Stimulated activated CD8-positive, alpha-beta memory T cell treated with anti-CD3 and anti-CD28 coated beads, Interleukin-7, amount 100 ng/mL, for 48 hours (primary cell): ENCODE measurements at regions not wholly inside any gene's neighbourhood (a gene's known extent, or its start where the extent isn't known, plus 50 kb on each side); places are given as distances from the start of the nearest gene placed in this dataset.

Experiments used
- DNase-seq, 2 donors: peaks; one replicate each; pipeline ENCODE4 v3.0.0-alpha.2; 2020; ENCODE audit warnings: low read depth in 1 of 2; ENCODE audit errors: extremely low read depth in 1 of 2

DNA sequence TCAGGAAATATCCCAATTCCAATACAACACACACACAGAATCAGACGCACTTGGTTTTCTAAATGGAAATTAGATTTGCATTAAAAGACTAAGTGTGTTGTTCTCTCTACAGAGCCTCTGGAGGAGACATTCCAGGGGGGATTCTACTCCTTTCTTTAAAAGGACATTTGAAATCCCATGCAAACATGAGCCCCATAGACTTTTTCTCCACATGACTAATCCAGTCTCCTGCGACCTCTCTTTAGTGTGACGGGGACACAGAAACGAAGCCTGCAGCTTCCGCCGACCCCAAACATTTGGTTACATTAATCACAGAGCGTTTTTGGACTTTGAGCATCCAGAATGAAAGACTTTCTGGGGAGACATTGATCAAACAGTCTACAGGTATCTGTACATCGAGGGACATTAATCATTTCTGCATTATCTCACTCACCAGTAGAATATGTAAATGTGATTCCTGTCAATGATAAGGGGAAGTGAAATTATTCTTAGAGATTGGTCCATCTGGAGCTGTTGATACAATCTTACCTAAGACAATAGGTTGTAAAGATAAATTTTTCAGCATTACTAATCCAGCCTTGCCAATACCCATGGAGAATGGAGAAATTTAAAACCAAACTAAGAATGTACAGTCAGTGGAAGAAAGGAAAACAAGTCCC lies 103.4 kb upstream of the IRX3 start:
- DNase-seq, result no peak

- no peak for DNase-seq
These were observed 98.6 kb upstream of the IRX3 start for GRCh38 chr16:54385141-54385540.

DNA sequence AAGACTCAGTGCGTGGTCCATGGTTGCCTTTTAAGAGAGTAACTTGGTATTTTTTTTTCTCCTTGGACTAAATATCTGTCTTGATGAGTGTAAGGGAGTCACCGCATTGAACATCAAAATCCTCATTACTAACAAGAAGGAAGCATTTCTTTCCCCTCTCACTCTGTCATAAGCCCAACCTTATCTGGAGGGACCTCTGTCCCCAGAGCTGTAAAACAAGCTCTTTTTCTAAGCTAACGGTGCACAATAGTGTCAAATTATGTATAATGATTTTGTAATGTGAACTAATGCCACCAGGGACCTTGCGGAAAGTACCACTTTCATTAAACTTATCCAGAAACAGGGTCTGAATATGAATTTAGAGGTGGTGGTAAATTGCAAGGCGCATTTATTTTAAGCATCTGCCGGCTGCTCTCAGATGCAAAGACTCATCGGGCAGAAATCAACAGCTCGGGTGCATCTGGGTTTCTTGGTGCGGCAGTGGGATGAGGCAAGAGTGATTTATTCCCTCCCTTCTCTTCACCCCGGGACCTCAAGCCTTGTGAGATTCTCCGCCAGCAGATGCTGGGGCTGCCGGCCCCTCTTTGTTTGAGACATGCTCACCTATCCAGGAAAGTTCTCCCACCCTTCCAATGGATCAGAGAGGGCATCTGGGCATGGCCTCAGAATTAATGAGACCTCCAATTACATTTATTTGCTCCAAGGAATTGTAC lies 95.2 kb upstream of the IRX3 start:
- no peak for DNase-seq

DNA sequence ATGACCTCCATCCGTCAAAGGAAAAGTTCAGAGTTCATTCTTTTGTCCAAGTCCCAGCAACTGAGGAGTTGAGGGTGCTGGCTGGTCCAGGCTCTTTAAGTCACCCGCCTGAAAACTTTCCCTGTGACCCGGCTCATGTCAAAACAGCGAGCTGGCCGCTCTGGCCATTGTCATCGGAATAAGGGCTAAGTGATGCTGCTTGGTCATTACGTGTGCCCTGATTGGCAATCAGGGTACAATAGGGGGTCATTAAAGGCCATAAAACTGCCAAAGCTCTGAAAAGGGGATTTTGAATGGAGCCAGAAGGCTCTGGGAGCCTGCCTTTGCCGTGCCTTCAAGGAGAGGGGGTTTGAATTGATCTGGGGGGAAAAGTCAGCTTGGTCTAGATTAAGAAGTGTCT lies 88.5 kb upstream of the IRX3 start:
- no peak for DNase-seq

- DNase-seq, result no peak
These were observed 87.2 kb upstream of the IRX3 start for GRCh38 chr16:54373534-54374520.

- no peak for DNase-seq
These were observed 83.9 kb upstream of the IRX3 start for GRCh38 chr16:54370278-54371040.

DNA sequence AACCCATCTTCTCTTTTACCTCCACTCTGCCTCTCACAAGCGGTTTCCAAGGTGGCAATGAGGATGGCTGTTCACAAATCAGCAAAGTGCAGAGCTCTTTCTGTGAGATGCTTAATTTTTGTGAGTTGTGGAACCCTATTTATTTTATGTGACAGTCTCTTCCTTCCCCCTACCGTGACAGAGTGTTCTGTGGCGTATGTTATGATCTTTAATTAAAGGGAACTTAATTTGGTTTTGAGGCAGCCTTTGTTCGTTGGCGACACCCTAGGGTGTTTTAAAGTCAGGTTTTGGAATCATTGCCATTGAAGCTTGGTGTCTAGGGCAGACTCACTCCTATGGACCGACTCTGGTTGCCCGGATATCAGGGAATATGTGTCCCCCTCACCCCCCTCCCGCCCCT lies 83.3 kb upstream of the IRX3 start:
- no peak for DNase-seq

- no peak for DNase-seq
These were observed 80.4 kb upstream of the IRX3 start for GRCh38 chr16:54366943-54367342.

DNA sequence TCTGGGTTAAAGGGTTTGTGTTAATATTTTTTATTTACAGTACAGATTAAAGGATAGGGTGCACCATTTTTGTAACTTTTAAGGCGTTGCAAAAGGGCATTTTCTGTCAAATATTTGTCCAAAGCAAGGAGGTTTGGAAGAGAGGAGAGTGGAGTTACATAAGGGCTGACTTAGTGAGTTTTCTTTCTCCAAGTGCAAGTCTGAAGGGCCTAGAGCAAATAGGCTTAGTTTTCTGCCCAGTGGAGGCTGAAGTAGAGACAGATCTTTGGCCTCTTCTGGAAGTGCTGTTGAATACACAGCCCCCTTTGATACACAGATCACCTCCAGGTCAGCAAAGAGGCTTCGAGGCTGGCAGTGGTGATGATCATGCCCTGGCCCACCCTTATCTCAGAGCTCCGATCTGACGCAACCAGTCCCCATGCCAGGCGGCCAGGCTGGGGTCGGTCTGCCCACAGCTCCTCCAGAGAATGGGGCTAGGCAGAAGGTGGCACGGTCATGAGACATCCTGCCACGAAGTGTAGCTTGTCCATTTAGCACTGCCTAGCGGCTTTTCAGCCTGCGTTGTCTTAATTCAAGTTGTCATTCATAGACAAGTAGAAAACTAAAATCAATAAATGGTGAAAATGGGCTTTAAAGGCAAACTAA lies 79.5 kb upstream of the IRX3 start:
- no peak for DNase-seq

DNA sequence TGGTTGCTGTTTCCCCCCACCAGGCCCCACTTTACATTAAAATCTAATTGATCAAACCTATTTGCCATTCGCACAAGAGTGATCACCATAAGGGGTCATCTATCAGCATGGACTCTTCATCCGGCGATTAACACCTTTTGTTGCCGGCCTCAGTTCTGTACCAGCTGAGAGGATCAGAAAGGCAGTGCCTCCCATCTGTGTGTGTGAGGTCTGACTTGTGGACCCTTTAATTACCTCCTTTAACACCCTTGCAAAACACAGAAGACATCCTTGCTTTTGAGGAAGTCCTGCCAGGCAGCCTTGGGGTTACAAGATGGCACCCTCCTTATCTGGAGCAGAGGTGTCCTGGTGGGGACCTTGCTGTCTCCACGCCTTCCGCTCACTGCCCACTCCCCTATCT lies 77.2 kb upstream of the IRX3 start:
- DNase-seq, result no peak

DNA sequence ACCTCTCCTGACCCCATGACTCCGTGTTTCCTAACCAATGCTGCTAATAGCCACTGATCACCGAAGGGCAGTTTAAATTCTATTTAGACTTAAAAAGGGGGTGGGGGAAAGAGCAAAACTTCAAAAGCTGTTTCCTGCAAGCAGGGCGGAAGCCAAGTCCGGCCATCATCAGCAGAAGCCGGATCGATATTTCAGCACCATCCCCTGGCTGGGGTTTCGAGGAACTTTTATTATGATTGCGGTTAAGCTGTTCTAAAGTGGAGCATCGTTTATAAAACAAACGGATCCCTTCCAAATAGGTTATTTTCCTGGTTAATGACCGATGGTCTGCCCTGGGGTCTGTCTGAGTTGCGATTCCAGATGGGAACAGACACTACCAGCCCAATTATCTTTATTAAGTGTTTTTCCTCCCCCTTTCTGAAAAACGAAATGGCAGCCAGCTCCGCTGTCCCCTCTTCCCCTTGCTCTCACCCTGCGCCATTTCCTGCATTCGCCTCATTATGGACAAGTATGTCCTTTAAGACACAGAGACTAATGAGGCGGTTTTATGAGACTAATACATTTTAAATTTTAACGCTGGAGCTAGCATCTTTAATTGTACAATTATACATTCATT lies 76.1 kb upstream of the IRX3 start:
- DNase-seq, result no peak

DNA sequence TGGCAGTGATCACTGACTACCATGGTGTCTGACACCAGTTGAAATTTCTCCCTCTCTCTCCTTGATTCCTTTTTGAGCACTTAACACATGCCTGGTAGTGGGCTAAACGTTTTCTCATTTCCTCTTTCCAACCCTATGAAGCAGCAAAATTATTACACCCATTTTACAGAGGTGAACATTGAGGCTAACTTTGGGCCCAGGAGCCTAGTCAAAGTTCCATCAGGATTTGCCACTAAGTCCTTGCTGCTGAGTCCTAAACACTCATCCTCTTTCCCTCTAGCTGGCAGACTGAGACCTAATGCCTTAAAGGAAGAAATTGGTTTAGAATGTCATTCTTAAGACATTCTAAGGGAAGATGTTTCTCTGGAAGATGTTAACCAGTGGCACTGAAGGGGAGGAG lies 74.7 kb upstream of the IRX3 start:
- no peak for DNase-seq

- DNase-seq, result no peak
These were observed 74.1 kb upstream of the IRX3 start for GRCh38 chr16:54360681-54361080.

DNA sequence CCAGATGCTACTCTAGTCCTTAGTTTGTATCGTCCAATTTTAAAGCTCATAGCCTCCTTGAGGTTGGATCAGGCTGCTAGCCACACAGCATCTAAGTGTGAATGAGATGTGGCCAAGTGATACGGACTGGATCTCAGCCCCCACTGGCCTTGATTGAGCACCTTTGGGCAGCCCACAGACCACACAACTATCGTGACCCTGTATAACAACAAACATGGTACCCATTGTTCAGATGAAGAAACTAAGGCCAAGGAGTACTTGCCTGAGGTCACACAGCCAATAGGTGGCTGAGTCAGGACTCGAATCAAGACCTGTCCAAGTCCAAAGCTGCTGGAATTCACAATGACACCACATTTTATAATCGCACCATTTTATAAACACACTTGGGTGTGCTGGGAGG lies 73.0 kb upstream of the IRX3 start:
- DNase-seq, result no peak

- no peak for DNase-seq
These were observed 72.5 kb upstream of the IRX3 start for GRCh38 chr16:54359081-54359480.

- DNase-seq, result no peak
These were observed 69.8 kb upstream of the IRX3 start for GRCh38 chr16:54356391-54356790.

DNA sequence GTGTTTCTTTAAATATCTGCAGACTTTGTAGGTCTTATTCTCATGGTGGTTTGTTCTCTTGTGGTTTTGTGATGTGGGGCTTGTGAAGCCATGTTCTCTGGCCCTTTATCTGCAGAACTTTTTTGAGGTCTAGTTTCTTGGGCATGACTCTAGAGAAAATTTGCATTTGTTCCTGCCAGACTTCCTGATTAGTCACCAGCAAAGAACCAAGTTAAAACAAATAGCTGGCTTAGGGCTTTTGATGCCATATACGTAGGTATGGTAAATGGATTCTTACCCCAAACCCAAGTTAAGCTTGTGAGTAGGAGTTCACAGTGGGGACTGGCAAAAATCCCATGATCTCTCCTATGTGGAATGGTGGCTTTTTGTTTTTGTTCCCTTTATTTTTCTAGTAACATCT lies 68.7 kb upstream of the IRX3 start:
- DNase-seq, result no peak

DNA sequence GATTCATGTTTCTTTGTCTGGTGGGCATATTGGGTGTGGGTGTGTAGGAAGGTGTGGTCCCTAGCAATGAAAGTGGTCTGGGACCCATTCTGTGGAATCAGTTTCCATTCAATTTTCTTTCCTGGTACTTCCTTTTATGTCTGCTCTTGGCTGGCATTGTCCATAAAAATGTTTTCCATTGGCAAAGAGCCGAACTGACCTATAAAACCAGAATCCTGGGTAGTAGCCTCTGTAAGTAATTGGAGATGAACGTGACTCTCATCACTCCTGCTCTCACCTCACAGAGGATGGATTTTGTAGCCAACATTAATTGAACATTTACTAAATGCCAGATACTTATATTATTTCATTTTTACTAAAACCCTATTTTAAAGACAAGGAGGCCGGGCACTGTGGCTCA lies 66.5 kb upstream of the IRX3 start:
- no peak for DNase-seq

DNA sequence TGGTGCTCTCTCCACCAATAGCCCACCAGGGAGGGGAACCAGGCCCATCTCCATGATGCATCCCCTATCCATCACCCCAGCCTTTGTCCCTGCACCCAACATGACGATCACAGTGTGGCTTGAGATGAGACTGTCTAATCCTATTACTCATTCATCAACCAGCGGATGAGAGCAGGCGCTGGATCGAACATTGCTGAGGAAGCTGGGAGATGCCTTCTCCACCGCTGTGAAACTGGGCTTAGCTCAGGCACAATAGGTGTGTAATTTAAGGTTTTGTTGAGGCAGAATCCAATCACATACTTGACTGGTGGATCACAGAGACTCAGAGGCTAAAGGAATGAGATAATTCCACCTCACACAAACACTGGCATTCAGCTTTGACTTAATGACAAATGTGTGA lies 64.6 kb upstream of the IRX3 start:
- no peak for DNase-seq

GRCh38 chr16:54347961-54348360 lies 61.4 kb upstream of the IRX3 start:
- no peak for DNase-seq
